Erythroblast (primary cell): ENCODE measurements at regions not wholly inside any gene's neighbourhood (a gene's known extent, or its start where the extent isn't known, plus 50 kb on each side); places are given as distances from the start of the nearest gene placed in this dataset.

ENCODE experiments used
- GATA1 ChIP-seq: IDR thresholded peaks from 2 replicates; pipeline ENCODE4 v1.6.1; 2011; ENCODE audit warnings: low read depth, mild to moderate bottlenecking, control low read depth, low read length, moderate library complexity
- POLR2A ChIP-seq: IDR thresholded peaks from 2 replicates; pipeline ENCODE4 v1.6.1; 2011; ENCODE audit warnings: mild to moderate bottlenecking, low read length

DNA sequence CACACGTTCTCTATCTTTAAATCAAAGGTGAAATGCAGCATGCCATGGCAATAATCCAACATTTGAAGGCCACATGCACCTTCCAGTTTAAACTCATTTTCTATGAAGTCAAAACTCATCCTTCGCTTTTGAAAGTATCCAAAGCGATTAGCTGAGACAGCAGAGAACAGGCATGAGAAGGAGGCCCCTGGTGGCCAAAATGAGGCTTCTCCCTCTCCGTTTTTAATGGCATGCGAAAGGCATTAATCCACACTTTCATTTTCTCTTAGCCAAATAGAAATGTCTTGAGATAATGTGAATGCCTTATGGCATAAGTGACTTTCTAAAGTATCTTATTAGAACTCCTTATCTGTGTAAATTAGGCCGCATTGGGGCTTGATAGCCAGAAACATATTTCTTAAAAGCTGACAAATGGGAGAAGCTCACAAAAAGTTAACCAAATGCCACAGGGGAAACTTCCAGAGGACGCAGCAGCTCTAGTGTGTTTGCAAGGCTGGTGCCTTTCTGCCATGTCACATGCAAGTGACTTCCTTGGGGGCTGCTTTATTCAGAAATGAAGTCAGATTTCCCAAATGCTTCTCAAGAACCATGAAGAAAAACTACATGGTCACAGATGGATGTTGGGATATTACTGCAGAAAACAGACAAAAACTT lies 1189.6 kb downstream of the SORCS1 start:
- TF ChIP-seq POLR2A (no peak), GATA1 (no peak)
